Right ventricle myocardium inferior (tissue), 1 donor: ENCODE measurements at regions not wholly inside any gene's neighbourhood (a gene's known extent, or its start where the extent isn't known, plus 50 kb on each side); places are given as distances from the start of the nearest gene placed in this dataset.

Experiments
- ATAC-seq: fragments of 200-7000 bp; cut with Tn5 transposase; one replicate; pipeline ENCODE4 v1.9.1; 2020; ENCODE audit warnings: mild to moderate bottlenecking, moderate library complexity
- DNase-seq: peaks from one replicate; pipeline ENCODE4 v3.0.0; 2021; ENCODE audit errors: missing footprints
- intact Hi-C: fragments of 100-400 bp; cut with DNase I; formaldehyde crosslinking; loops from one replicate; pipeline ENCODE4 v1.11.0; 2022
- donor health status: DM: no; HTN: yes; CAD: no; lungs with severe emphysema.

DNA sequence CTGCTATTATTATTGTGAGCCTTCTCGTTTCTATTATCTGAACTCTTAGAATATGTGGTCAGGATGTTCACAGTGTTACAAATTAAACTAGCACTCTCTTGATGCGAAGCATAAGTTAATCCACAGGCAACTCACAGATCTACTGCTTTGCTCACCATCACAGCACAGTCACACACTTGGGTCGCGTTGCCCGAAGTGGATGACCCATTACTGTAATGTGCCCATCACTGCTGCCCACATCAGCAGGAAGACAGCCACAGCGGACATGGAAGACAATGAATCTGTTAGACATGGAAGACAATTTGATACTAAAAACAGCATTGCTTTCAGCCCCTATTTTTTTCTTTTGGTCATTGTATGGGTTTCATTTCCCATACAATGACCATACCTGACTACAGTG, 216.4 kb upstream of the B3GAT1 start:
- ATAC-seq (no peak), DNase-seq (no peak)
- intact Hi-C loops, result no loop called here

DNA sequence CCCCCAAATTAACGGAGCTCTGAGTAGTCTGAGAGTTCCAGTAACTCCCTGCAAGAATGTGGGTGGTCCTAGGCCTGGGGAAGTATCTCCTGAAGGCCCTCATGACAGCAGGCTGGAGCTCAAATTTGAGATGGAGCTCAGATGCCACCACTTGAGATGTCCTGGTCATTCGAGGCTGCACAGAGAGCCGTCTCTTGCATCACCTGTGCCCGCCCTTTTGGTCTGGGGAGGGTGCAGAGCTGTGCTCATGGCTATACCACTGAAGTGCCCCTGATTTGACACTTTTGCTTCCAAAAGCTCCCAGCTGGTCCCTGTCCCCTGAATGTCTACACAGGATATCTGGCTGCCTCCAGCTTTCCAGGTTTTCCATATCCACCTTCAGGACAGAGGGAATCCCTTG, 214.0 kb upstream of the B3GAT1 start:
- no peak for ATAC-seq
- intact Hi-C loops, result no loop called here

DNA sequence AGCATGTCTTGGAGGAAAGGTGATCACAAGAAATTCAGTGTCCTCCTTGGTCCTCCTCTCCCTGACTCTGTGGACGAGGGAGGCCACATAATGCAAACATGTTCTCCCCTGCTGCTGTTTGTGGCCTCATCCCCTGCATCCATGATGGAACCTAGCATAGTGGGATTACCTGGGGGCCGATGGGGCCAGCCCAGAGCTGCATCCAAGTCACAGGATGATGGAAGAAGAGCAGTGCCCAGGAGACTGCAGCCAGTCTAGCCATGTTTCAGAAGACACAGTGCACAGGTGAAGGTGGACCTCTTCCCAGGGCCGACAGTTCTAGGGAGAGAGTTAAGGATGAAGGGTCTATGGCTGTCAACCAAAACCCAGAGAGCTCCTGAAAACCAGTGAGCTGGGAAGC, 213.6 kb upstream of the B3GAT1 start:
- ATAC-seq (no peak), DNase-seq (no peak)
- intact Hi-C loops, result no loop called here

More for the DNA sequence above, 214.0 kb upstream of the B3GAT1 start:
- DNase-seq, result no peak

DNA sequence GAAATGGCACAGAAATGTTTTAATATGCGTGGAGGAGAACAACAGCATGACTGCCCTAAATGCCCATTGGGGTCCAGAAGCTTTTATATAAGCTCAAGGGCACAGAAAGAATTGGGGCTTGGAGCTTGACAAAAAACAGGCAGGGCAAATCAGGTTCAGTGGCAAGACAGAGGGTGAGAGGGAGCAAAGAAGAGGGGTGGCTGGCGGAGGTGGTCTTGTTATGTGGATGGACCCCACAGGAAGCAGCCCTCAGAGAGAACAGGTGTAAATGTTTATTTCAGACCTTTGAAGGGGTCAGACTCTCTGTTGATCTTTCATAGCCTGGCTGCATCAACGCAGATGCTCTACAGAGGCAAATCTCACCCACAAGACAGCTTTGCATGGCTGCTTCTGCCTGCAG, 213.1 kb upstream of the B3GAT1 start:
- intact Hi-C loops, result no loop called here
- ATAC-seq, result no peak
- DNase-seq, result no peak

DNA sequence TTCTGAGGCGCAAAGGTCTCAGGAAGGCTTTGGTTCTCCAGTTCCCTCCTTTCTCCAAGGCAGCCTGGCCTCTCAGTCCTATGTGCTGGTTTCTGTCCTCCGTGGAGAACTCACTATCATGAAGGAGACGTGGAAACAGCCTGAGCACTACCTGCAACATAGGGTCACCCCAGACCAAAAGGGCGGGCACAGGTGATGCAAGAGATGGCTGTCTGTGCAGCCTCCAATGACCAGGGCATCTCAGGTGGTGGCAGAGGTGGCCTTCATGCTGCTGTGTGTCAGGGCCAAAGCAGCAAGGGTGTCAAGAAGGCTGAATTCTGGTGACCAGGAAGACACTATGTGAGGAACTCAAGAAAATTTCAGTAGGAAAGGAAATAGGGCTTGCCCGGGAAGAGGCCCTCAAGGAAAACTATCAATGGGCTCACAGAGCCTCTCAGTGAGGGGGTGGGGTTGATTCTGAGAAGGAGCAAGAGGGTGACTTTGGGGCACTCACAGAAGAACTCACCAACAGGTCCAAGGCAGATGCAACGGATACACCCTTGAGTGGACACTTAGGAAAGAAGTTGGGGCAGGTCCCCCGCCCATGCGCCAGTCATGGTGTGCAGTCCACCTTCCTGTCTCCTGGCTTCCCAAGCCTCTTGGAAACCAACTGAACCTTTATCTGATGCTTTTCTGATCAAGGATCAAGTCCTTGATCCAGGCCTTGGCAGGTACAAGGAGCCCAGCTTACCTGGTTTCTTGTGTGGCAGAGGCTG, 212.3 kb upstream of the B3GAT1 start:
- DNase-seq (no peak), ATAC-seq (no peak)

DNA sequence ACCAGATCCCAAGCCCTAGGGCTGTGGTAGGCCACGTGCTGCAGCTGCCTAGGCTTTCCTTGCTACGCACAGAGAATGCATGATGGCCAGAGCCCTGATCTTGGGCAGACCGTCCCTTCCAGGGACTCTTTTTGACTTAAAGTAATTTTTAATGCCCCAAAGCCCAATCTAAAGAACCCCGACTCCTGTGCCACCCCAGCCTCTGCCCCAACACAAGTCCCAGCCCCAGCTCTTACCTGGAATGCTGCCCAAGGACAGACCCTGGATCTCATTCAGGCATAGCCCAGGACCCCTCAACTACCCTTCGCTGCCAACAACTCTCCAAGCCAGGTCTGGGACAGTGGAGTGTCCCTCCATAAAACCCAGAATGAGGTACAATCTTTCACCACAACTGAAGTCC, 211.7 kb upstream of the B3GAT1 start:
- ATAC-seq, result no peak
- DNase-seq, result no peak
- intact Hi-C loops, result no loop called here

More for the DNA sequence above, 212.3 kb upstream of the B3GAT1 start:
- intact Hi-C loops, result no loop called here

DNA sequence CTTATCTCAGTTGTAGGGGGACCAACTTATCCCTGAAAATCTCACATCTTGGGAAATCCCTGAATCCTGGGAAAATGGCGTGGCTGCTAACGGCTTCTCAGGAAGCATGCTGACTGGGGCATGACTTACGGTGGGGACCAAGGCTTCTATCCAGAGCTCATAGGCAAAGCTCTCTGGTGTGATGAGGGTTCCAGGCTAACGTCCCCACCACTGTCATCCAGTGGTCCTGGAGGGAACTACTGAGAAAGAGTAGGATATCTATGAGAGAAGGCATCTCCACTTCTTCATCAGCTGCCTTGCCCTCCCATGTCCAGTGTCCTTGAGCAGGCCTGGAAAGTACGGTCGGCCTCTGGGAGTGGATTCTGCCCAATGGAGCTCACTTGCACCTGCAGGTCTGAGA, 210.4 kb upstream of the B3GAT1 start:
- no peak for DNase-seq
- intact Hi-C loops, result no loop called here
- ATAC-seq, result no peak

DNA sequence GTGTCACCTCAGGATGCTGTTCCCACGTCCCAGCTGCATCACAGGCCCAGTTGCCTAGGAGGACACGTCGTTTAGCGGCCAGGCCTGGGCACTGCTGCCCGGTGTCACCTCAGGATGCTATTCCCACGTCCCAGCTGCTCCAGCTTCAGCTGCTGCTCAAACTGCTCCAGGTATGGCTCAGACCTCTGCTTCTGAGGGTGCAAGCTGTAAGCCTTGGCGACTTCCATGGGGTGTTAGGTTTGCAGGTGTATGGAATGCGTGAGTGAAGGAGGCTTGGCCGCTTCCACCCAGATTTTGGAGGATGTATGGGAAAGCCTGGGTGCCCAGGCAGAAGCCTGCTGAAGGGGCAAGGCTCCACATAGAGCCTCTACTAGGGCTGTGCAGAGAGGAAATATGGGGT, 205.3 kb upstream of the B3GAT1 start:
- DNase-seq, result no peak
- intact Hi-C loops, result no loop called here
- ATAC-seq, result no peak

DNA sequence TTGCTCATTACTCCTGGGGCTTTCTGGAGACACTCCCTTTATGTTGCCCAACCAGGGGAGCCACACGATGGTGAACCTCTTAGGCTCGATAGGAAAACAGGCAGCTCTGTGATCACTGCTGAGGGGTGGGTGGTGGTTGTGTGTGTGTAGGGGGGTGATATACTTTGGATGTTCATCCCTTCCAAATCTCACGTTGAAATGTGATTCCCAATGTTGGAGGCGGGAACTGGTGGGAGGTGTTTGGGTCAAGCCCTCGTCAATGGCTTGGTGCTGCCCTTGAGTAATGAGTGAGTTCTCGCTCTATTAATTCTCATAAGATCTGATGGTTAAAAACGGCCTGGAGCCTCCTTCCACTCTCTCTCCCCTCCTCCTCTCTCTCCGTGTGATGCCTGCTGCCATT, 204.0 kb upstream of the B3GAT1 start:
- DNase-seq (no peak), ATAC-seq (no peak)
- intact Hi-C loops, result no loop called here

DNA sequence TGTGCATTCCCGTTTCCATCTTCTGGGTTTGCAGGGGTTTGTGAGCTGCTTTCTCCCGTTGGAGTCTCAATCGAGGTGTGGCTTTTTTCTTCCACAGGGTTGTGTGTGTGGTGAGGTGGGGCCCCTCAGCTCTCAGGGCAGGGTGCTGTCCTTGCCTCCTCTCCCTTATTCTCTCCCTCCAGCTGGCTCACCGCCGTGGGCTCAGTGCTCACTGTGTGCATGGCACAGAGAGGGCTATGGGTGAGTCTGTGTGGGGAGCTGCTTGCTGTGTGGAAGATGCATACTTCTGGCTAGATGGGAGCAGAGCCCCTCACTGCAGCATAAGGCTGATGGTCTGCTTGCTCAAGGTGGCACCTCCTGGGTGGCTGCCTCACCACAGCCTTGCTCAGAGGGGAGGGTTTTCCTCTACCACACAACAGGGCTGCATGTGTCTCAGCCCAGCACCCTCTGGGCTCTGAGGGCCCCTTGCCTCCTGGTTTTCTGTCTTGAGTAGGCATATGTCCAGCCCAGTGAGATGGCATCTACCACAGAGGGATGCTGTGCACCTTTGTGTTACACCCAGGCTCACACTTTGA, 203.1 kb upstream of the B3GAT1 start:
- DNase-seq, result no peak
- ATAC-seq, result no peak
- intact Hi-C loops, result no loop called here

DNA sequence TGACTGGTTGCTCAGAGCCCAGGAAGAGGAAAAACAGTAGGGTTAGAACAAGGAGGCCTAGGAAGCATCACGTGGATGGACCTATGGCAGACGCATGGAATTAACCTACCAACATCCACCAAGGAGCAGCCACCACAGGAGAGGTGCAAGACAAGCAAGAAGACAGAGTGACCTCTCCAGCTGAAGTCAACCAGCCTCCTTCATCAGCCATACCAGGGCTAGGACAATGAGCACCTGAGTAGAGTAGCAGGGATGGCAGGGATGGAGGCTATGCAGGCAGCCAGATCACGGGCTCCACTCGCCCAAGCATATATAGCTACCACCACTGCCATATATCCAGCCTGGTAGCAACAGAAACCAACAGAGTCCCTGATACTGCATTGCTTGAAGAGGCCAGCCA, 202.1 kb upstream of the B3GAT1 start:
- no peak for DNase-seq
- intact Hi-C loops, result no loop called here
- no peak for ATAC-seq

DNA sequence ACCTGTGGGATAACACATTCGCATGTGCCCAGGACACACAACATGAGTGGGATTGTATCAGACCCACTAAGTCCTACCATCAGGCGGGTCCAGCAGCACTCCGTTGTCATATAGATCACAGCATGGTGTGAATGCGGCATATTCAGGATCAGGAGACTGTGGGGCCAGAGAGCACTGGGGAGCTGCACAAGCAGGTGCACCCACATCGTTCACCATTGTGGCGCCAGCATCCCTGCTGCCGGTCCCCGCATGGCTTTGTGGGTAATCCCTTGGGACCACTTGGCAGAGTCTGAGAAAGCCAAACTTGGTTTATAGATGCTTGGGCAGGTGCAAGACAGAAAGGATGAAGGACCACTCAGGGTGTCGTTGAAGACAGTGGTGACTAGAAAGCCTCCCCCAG, 201.6 kb upstream of the B3GAT1 start:
- intact Hi-C loops, result no loop called here

DNA sequence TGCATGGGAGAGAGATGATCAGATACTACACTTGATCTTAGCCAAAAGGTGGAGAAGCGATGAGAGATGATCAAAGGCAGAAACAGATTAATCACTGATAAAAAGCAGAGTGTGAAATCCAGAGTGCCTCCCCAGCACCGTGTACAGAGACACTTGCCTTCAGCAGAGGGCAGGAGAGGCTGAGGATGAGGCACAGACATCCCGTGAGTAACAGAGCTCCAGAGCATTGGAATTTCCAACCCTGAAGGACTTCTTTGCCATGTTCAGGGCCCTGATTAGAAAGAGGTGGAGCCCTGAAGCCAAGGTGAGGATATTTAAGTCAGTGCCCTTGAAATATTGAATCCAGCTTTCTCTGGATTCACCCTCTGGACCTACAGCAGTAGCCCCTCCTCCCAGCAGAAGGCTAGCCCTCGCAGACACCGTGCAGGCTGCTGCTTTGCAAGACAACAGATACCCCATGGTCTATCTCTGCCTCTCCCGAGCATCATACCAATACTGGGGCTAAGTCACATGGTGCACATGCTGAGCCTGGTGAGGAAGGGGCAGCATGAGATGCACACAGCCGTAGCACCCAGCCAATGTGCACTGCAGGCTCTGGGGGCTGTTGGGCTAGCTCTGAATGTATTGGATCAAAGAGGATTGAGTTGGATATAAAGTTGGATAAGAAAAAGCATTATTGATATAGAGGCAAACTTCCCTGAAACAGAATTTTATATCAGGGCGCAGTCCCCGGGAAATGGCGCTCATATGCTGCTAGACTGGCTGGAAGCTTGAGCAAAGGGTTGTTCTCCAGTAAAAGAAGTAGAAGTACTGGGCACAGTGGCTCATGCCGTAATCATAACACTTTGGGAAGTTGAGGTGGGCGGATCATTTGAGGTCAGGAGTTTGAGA, 200.3 kb upstream of the B3GAT1 start:
- intact Hi-C loops, result no loop called here
- DNase-seq (no peak), ATAC-seq (no peak)

More for the DNA sequence above, 201.6 kb upstream of the B3GAT1 start:
- ATAC-seq (no peak), DNase-seq (no peak)

DNA sequence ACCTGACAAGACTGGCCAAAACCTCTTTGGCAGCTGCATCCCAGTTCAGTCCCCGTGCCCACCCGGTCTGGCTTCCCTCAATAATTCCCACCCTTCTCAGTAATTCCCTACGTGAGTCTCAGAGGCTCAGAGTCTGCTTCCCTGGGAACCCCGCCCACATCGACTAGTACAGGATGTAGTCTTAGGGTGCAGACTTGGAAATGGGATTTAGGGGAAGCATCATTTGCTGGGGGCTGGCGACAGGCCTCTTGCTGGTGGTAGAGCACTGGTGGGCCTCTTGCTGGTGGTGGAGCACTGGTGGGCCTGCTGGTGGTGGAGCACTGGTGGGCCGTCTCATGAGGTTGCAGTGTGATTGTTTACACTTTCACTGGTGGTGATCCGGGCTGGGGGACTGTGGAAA, 199.5 kb upstream of the B3GAT1 start:
- intact Hi-C loops, result no loop called here
- ATAC-seq (no peak), DNase-seq (no peak)

DNA sequence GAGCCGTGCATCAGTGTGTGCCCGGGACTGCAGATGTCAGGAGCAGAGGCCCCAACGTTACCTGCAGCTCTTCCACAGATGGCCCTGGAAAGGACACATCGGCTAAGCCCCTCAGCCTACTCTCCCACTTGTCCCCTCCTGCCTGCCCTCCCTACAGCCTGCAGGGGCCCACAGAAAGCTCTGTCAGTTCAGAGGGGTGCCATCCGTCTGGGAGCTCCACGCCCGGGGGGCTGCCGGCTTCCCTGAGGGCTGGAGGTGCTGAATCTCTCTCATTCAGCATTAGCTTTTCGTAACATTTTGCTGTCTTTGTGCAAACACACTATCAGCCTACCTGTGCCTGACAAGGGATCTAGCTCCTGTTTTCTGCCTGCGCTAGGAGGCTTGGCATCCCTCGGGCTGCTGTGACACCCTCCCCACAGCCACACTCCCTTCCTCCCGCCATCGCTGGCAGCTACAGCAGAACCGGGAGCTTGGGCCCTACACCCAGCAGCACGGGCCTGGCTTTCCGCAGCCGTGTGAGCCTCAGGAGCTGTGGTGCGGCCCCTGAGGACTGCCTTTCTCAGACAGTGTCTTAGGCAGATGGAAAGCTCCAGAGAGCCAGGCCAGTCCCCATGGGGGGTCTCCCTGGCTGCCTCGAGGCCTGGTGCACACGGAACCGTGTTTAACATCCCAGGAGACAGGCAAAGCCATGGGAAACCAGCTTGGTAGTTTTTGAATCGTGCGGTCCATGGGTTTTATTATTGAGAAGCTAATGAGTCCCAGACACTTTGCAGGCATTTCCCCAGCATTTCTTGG, 198.3 kb upstream of the B3GAT1 start:
- ATAC-seq (no peak), DNase-seq (no peak)
- intact Hi-C loops, result no loop called here

DNA sequence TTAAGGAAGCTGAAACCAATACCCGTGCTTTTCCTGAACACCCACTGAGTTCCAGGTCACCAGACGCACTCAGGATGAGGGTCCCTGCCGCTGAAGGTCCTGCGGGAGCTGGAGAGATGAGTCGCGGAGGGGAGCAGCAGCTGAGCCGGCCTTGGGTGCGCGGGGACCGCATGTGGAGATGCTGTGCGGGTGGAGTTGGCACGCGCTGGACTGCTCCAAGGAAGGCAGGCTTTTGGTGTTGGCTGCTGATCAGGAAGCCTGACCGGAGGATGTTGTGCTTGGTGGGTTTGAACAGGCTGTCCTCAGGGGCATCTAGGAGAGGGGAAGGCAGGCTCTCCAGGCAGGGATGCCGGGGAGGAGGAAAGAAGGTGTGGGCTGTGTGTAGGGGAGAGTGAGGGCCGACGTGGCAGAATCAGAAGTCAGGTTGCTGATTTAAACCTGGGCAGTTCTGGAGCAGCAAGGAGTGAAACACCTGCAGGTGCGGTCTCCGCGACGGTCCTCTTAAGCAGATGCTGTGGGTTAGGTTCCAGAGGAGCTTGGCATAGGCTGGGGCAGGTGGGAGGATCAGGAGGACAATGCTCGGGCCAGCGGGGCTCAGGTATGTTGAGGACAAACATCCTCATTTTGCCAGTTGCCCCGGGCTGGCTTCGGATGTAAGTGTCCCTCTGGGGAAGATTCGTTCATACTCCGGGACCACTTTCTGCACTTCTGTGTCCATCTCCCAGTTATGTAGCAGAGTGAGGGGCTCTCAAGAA, 197.5 kb upstream of the B3GAT1 start:
- DNase-seq, result no peak
- ATAC-seq, result no peak
- intact Hi-C loops, result no loop called here

DNA sequence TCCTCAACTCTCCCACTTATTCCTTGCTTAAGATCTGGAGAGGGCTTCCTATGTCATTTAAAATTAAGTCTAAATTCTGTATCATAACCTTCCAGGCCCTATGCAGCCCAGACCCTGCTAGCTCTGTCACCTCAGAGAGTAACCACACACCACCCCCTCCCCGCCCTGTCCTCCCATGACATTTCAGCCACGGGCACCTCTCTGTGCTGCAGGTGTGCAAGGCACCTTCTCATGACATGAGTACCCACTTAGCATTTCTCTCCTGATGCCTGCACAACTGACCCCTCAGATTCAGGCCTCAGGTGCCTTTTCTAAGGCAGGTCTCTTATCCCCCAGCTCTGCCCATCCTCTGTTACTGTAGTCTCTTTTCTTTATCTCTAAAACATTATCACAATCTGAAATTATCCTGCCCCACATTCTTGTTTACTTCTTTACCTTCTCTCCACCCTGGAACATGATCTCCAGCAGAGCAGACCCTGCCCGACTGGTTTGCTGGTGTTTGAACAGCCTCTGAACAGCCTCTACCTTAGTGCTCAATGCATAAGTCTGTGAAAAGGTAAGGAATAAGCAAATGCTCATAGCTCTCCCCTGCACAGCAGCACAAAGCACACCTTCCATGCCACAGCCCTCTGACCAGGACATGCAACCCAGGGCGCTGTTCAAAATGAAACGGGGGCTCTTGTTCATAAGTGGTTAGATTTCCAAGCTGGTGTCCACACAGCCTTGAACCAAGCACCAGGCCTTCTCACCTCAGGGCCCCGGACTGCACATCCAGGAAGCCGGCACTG, 196.1 kb upstream of the B3GAT1 start:
- no peak for ATAC-seq
- no peak for DNase-seq
- intact Hi-C loops, result no loop called here

DNA sequence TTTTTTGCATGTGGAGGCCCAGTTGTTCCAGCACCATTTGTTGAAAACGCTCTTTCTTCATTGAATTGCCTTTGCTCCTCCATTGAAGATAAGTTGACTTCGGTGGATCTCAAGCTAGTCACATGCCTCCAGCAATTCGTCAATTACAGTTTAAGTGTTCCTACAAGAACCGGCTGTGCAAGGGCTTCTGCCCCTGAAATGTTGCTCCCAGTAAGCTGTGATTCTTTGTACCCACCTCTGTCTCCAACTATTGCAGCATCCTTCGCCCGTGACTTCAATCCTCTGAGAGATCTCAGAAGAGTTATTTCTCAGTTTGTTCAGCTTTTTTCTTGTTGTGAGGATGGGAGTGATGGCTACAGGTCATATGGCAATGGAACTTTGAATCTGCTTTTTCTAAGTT, 194.2 kb upstream of the B3GAT1 start:
- ATAC-seq (no peak), DNase-seq (no peak)
- intact Hi-C loops, result no loop called here
